HCT116 (cell line): ENCODE measurements at regions not wholly inside any gene's neighbourhood (a gene's known extent, or its start where the extent isn't known, plus 50 kb on each side); places are given as distances from the start of the nearest gene placed in this dataset.

Experiments
- ATAC-seq: fragments of 200-7000 bp; cut with Tn5 transposase; 2 replicates; pipeline ENCODE4 v1.9.1; 2020; ENCODE audit warnings: mild to moderate bottlenecking, moderate library complexity
- BruUV-seq: library from RNA; stranded (reverse); fragments of 400-500 nt; replicated peaks from 2 replicates; lab custom pipeline; 2021; lab: Mats Ljungman, UMichigan
- CTCF ChIA-PET: fragments of 300-600 bp; sonication (Branson Sonifier 250); formaldehyde crosslinking; loops from one replicate; lab custom pipeline; 2021; ENCODE audit warnings: antibody characterized with exemption; lab: Charles Lee
- POLR2A ChIA-PET: fragments of 300-600, 350-600 bp; sonication (Branson Sonifier 250); formaldehyde crosslinking; loops from one replicate; lab custom pipeline; 2021; ENCODE audit warnings: antibody characterized with exemption; lab: Charles Lee
- RAD21 ChIA-PET, 2 experiments: fragments of 300-600 bp; sonication (Branson Sonifier 250); formaldehyde crosslinking; loops; one replicate each; lab custom pipeline; 2023; ENCODE audit warnings: low total read pairs in 2 of 2; ENCODE audit not compliant: uncharacterized antibody in 2 of 2, unreplicated experiment in 2 of 2, low non-redundant PET in 1 of 2; lab: Charles Lee
- DNase-seq: peaks from one replicate; pipeline ENCODE4 v3.0.0-alpha.2; 2010; ENCODE audit warnings: low read depth, low spot score
- H2AFZ ChIP-seq: fragments of 200-600 bp; shearing (Covaris generic), sonication (generic); 2 replicates; pipeline ENCODE4 v1.6.1; 2017; ENCODE audit warnings: low read depth, mixed run types, mixed read lengths, antibody characterized with exemption, low read length; ENCODE audit not compliant: poor library complexity, severe bottlenecking
- H3K27ac ChIP-seq: 2 replicates; pipeline ENCODE4 v1.5.1; 2012; ENCODE audit warnings: low read depth, low read length
- H3K27me3 ChIP-seq: fragments of 200-600 bp; sonication (generic); 2 replicates; pipeline ENCODE4 v1.6.1; 2016; ENCODE audit warnings: mixed run types, low read length, mixed read lengths; ENCODE audit not compliant: insufficient read depth
- H3K36me3 ChIP-seq, 2 experiments: fragments of 200-500 bp in 1 of 2; fragments of 200-600 bp in 1 of 2; sonication (Bioruptor generic) in 1 of 2; sonication (generic) in 1 of 2; 2 replicates each; pipeline versions ENCODE4 v1.5.1 to v1.6.1; 2014 to 2016; ENCODE audit warnings: low read length in 2 of 2, inconsistent platforms in 1 of 2, mixed read lengths in 1 of 2, mixed run types in 1 of 2; ENCODE audit not compliant: insufficient read depth in 2 of 2, control insufficient read depth in 1 of 2
- H3K4me1 ChIP-seq, 2 experiments: fragments of 200-600 bp in 1 of 2; sonication (generic) in 1 of 2; 2 replicates each; pipeline versions ENCODE4 v1.5.1 to v1.6.1; 2012 to 2017; ENCODE audit warnings: low read length in 2 of 2, inconsistent platforms in 1 of 2, mild to moderate bottlenecking in 1 of 2, mixed read lengths in 1 of 2, mixed run types in 1 of 2, moderate library complexity in 1 of 2; ENCODE audit not compliant: insufficient read depth in 2 of 2, control insufficient read depth in 1 of 2
- H3K4me2 ChIP-seq: fragments of 200-600 bp; sonication (generic); 2 replicates; pipeline ENCODE4 v1.6.1; 2017; ENCODE audit warnings: mixed run types, low read length, mixed read lengths
- H3K4me3 ChIP-seq, 2 experiments: fragments of 200-600 bp in 1 of 2; sonication (generic) in 1 of 2; replicated peaks in 1 of 2; 2 replicates each; pipeline ENCODE4 v1.5.1; 2011 to 2016; ENCODE audit warnings: low read length in 2 of 2, control low read depth in 1 of 2, low read depth in 1 of 2, mild to moderate bottlenecking in 1 of 2, mixed read lengths in 1 of 2, mixed run types in 1 of 2
- H3K79me2 ChIP-seq: fragments of 200-600 bp; sonication (generic); 2 replicates; pipeline ENCODE4 v1.6.1; 2017; ENCODE audit warnings: mild to moderate bottlenecking, mixed run types, low read length, moderate library complexity, mixed read lengths; ENCODE audit not compliant: insufficient read depth
- H3K9ac ChIP-seq: fragments of 200-600 bp; sonication (generic); 2 replicates; pipeline ENCODE4 v1.6.1; 2016; ENCODE audit warnings: low read length, mixed read lengths
- H3K9me2 ChIP-seq: fragments of 200-600 bp; sonication (generic), shearing (Covaris generic); 2 replicates; pipeline ENCODE4 v1.6.1; 2017; ENCODE audit warnings: mixed run types, mild to moderate bottlenecking, moderate library complexity; ENCODE audit not compliant: insufficient read depth
- H3K9me3 ChIP-seq, 2 experiments: fragments of 200-500 bp in 1 of 2; fragments of 200-600 bp in 1 of 2; sonication (Bioruptor generic) in 1 of 2; sonication (generic) in 1 of 2; 2 replicates each; pipeline ENCODE4 v1.6.1; 2014 to 2017; ENCODE audit warnings: low read length in 2 of 2, mixed read lengths in 2 of 2, inconsistent platforms in 1 of 2, low read depth in 1 of 2, mild to moderate bottlenecking in 1 of 2, mixed run types in 1 of 2, moderate library complexity in 1 of 2; ENCODE audit not compliant: control insufficient read depth in 1 of 2, insufficient read depth in 1 of 2
- H4K20me1 ChIP-seq: fragments of 200-600 bp; sonication (generic), shearing (Covaris generic); 2 replicates; pipeline ENCODE4 v1.6.1; 2017; ENCODE audit warnings: mixed run types, mild to moderate bottlenecking, moderate library complexity; ENCODE audit not compliant: insufficient read depth
- CBX3 ChIP-seq: IDR thresholded peaks from 2 replicates; pipeline ENCODE4 v1.6.1; 2012; ENCODE audit warnings: low read depth
- EGR1 ChIP-seq: IDR thresholded peaks from 2 replicates; pipeline ENCODE4 v1.6.1; 2012; ENCODE audit warnings: low read depth
- ELF1 ChIP-seq: IDR thresholded peaks from 2 replicates; pipeline ENCODE4 v1.6.1; 2012; ENCODE audit warnings: low read depth, borderline replicate concordance
- RAD21 ChIP-seq: IDR thresholded peaks from 2 replicates; pipeline ENCODE4 v1.6.1; 2012; ENCODE audit warnings: low read depth, mild to moderate bottlenecking
- REST ChIP-seq: IDR thresholded peaks from 2 replicates; pipeline ENCODE4 v1.6.1; 2012; ENCODE audit warnings: low read depth
- SIN3A ChIP-seq: IDR thresholded peaks from 2 replicates; pipeline ENCODE4 v1.6.1; 2012; ENCODE audit warnings: low read depth
- SP1 ChIP-seq: IDR thresholded peaks from 2 replicates; pipeline ENCODE4 v1.6.1; 2012; ENCODE audit warnings: low read depth
- SRF ChIP-seq: IDR thresholded peaks from 2 replicates; pipeline ENCODE4 v1.6.1; 2012; ENCODE audit warnings: low read depth
- YY1 ChIP-seq: IDR thresholded peaks from 2 replicates; pipeline ENCODE4 v1.6.1; 2011; ENCODE audit warnings: low read length, low read depth, moderate library complexity, mild to moderate bottlenecking; ENCODE audit not compliant: insufficient replicate concordance; ENCODE audit errors: extremely low read depth
- ZBTB33 ChIP-seq: IDR thresholded peaks from 2 replicates; pipeline ENCODE4 v1.6.1; 2011; ENCODE audit warnings: mild to moderate bottlenecking, low read length, moderate library complexity; ENCODE audit not compliant: insufficient replicate concordance; ENCODE audit errors: extremely low read depth
- ZNF274 ChIP-seq: fragments of 200-500 bp; sonication (Bioruptor generic); IDR thresholded peaks from 2 replicates; pipeline ENCODE4 v1.6.1; 2014; ENCODE audit warnings: mild to moderate bottlenecking, low read depth, low read length, inconsistent platforms
- intact Hi-C: fragments of 100-400 bp; cut with micrococcal nuclease; formaldehyde crosslinking; loops from 2 replicates; pipeline ENCODE4 v1.10.0; 2022
- TF ChIP-seq, protein P1 (sequence below): IDR thresholded peaks from 2 replicates; pipeline ENCODE4 v1.6.1; 2012
- TF ChIP-seq, protein P2 (sequence below), 3 experiments: fragments of 200-600 bp in 1 of 3; sonication (generic) in 1 of 3; IDR thresholded peaks in 2 of 3; conservative IDR thresholded peaks in 1 of 3; 2 replicates each; pipeline ENCODE4 v1.5.1; 2012 to 2017; ENCODE audit warnings: low read depth in 2 of 3, low read length in 2 of 3, antibody characterized with exemption in 1 of 3, borderline replicate concordance in 1 of 3, control low read depth in 1 of 3, mild to moderate bottlenecking in 1 of 3, mixed read lengths in 1 of 3, mixed run types in 1 of 3, moderate library complexity in 1 of 3; ENCODE audit not compliant: insufficient read depth in 1 of 3

DNA sequence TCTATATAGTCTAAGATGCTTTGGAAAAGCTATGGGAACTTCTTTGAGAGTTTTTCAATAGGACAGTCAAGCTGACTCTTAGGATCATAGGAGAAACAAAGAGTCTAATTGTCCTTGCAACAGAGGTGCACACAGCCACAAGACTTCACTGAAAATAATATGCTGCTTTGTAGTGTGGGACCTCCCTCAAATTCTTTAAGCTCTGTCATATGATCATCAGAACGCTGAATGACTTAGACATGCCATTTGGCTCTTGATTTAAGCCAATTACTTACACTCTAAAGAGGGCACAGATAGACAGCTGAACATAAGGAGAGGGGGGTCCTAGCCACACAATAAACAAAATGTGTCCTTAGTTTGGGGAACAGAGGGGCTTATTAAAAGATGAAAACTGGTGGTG is 818.7 kb upstream of the GJE1 start (continued):
- TF ChIP-seq SP1 (no peak), RAD21 (no peak)

- TF ChIP-seq REST (no peak), ZNF274 (no peak), SRF (no peak), RAD21 (peak; percentile 59), YY1 (no peak), CBX3 (no peak), EGR1 (no peak), ELF1 (no peak), SIN3A (no peak), ZBTB33 (no peak)
- TF ChIP-seq, protein P1, sequence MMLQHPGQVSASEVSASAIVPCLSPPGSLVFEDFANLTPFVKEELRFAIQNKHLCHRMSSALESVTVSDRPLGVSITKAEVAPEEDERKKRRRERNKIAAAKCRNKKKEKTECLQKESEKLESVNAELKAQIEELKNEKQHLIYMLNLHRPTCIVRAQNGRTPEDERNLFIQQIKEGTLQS, result no peak
- TF ChIP-seq, protein P2, sequence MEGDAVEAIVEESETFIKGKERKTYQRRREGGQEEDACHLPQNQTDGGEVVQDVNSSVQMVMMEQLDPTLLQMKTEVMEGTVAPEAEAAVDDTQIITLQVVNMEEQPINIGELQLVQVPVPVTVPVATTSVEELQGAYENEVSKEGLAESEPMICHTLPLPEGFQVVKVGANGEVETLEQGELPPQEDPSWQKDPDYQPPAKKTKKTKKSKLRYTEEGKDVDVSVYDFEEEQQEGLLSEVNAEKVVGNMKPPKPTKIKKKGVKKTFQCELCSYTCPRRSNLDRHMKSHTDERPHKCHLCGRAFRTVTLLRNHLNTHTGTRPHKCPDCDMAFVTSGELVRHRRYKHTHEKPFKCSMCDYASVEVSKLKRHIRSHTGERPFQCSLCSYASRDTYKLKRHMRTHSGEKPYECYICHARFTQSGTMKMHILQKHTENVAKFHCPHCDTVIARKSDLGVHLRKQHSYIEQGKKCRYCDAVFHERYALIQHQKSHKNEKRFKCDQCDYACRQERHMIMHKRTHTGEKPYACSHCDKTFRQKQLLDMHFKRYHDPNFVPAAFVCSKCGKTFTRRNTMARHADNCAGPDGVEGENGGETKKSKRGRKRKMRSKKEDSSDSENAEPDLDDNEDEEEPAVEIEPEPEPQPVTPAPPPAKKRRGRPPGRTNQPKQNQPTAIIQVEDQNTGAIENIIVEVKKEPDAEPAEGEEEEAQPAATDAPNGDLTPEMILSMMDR (IDR thresholded peaks at IDR 0.05 in 2 of 3, conservative IDR thresholded peaks at IDR 0.05 in 1 of 3; ENCODE audit: borderline replicate concordance in 1 of 3, insufficient read depth in 1 of 3, low read depth in 2 of 3, low read length in 2 of 3), result peak in 1 of 3 experiments; percentile 30; a peak in 1 of 6 replicates
- H3K27ac ChIP-seq, result no peak overlapping the region
- no peak overlapping the region for H2AFZ ChIP-seq
- ATAC-seq (peak; percentile 64), DNase-seq (no peak)
- RAD21 ChIA-PET, result no interaction called here
- no peaks in the 10 kb centered on the region for H3K4me1 ChIP-seq
- POLR2A ChIA-PET, result no interaction called here
- H3K79me2 ChIP-seq, result no peaks in the 10 kb centered on the region
- intact Hi-C loops, result loop anchor here (2.0 kb wide), 1 partner anchor 254 kb away; no protein-coding TSS in a partner anchor
- no peak overlapping the region for H3K4me2 ChIP-seq
- H3K36me3 ChIP-seq, result no peaks in the 10 kb centered on the region
- CTCF ChIA-PET, result interaction anchor here (0.6 to 1.0 kb wide), 2 partner anchors 252 to 286 kb away, joined by 3 read pairs; no protein-coding TSS in a partner anchor
- H3K9me2 ChIP-seq, result no peaks in the 10 kb centered on the region
- H3K9me3 ChIP-seq, result no peaks in the 10 kb centered on the region
- no peak overlapping the region for H3K4me3 ChIP-seq
- H3K27me3 ChIP-seq, result no peaks in the 10 kb centered on the region
- BruUV-seq, result no TSS peak
- H4K20me1 ChIP-seq, result no peaks in the 10 kb centered on the region
- no peak overlapping the region for H3K9ac ChIP-seq
Observed at GRCh38 chr6:141309295-141309694, 823.4 kb upstream of the GJE1 start.
